Stimulated activated CD8-positive, alpha-beta memory T cell treated with anti-CD3 and anti-CD28 coated beads, Interleukin-2, amount 100 ng/mL, for 48 hours (primary cell): ENCODE measurements at regions not wholly inside any gene's neighbourhood (a gene's known extent, or its start where the extent isn't known, plus 50 kb on each side); places are given as distances from the start of the nearest gene placed in this dataset.

ENCODE experiments used
- DNase-seq, 2 donors: peaks; one replicate each; pipeline ENCODE4 v3.0.0-alpha.2; 2020; ENCODE audit warnings: low read depth in 2 of 2

DNA sequence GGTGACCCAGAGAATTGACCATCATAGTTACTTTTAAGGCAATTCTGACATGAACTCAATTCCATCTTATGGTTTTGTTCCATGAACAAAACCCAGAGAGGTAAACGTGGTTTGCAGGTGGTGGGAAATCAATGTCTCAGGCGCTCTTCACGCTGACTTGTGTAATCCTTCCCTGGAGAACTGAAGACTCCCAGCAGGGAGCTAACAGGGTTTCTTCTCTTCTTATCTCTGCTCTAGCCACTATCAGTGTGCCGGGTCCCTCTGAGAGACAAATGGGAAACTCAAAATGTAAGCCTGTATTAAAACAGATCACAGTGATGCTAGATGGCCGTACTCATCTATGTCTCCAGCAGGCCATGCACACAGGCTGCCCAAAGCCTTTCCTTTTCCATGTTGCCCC, 57.6 kb upstream of the ARGLU1 start:
- DNase-seq: no peak

DNA sequence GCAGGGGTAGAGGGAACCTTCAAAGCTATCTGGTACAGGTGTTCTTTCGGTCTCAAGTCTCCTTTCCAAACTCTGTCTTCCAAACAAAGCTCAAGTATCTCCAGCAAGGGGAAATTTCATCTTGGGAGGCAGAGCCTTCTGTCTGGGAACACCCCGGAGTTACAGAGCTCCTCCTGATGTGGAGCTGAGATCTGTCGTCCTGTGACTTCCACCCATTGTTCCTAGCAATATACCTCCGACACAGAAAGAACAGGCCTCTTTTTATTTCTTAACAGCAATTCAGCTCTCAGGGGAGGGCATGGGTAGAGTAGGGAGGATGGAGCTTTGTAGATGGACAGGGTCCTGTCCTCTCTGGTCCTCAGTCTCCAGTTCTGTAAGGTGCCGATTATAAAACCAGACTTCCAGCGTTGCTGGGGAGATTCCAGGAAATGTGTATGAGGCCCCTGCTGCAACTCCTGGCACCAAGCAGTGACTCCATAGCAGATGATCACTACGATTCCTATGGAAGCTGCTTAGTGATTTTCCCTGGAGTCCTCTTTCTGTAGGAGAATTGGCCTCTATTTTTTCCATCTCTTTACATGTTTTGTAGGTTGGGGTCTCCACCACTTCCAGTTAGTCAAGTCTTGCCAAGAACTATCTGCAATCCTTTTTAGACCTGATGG, 56.0 kb upstream of the ARGLU1 start:
- DNase-seq: no peak

DNA sequence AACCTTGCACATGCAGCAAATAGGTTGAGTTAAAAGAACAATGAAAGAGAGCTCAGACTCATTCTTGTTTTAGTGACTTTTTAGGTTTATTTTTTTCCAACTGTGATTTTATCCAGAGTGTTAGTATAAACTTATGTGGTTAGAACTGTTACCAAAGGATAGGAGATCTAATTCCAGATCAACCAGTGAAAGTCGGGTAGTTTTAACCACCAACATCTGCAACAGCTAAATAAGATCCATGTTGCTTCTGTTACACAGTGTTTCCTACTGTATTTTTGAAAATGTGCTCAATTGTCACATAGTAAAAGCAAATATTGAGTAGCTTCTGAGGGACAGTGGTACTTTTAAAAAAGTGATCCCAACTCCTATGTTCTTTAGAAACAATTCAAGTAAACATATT, 53.9 kb upstream of the ARGLU1 start:
- DNase-seq: no peak

DNA sequence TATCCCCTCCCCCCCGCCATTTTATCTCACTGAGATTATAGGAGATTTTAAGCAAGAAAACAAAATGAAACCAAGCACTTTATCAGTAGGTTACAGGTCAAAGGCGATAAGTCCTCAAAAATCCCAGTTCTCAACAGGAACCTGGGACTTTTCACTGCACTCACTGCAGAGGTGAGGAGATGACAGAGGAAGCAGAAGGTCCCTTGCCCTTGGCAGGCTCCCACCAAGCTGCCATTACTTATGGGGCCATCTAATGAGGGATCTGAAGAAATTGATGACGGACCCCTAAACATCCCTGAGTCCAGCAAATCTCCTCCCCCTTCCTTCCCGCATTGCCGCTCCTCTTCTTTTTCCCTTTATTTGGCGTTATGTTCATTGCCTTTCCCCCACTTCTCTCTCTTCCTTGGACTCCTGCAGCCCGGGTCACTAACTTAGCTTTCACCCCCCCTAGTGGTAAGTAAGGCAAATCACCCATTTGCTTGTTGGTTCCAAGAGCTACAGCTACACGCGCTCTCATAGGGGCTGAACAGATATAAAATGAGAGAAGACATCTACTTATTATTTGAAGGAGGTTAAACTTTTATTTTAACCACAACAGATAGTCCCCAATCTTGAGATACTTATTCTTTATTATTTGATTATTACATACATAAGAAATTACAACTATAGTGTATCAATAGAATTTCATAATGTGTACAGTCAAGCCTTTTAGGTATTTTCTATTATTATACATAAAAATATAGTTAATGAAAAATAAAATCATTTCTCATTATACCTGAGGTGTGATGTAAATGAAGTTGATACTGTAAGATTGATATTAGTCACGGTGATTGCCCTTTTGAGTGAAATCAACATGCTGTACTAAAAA, 52.0 kb upstream of the ARGLU1 start:
- no peak for DNase-seq
